G401.6 (cell line): ENCODE measurements at regions not wholly inside any gene's neighbourhood (a gene's known extent, or its start where the extent isn't known, plus 50 kb on each side); places are given as distances from the start of the nearest gene placed in this dataset.
A peak's percentile ranks its signal among the peaks of the same experiment; 100 is the strongest.

ENCODE experiments used
- FAIRE-seq: peaks from 2 replicates; lab custom pipeline; 2012; peaks lifted over from hg19 to GRCh38; lab: Jason Lieb, UNC

- no peak for FAIRE-seq
These were observed 203.7 kb upstream of the ARX start for GRCh38 chrX:25219480-25219879.

GRCh38 chrX:25213611-25214010 is 197.8 kb upstream of the ARX start:
- FAIRE-seq = no peak

GRCh38 chrX:25207803-25208475 is 192.2 kb upstream of the ARX start:
- no peak for FAIRE-seq

GRCh38 chrX:25206778-25207177 is 191.0 kb upstream of the ARX start:
- no peak for FAIRE-seq

- FAIRE-seq = no peak
These were observed 188.4 kb upstream of the ARX start for GRCh38 chrX:25204182-25204581.

GRCh38 chrX:25202827-25203226 is 187.1 kb upstream of the ARX start:
- no peak for FAIRE-seq

GRCh38 chrX:25198891-25199290 is 183.1 kb upstream of the ARX start:
- FAIRE-seq = no peak

- FAIRE-seq = no peak
These were observed 182.5 kb upstream of the ARX start for GRCh38 chrX:25198253-25198652.

- no peak for FAIRE-seq
These were observed 180.5 kb upstream of the ARX start for GRCh38 chrX:25196221-25196620.

- no peak for FAIRE-seq
These were observed 175.6 kb upstream of the ARX start for GRCh38 chrX:25191403-25191802.

GRCh38 chrX:25181775-25182174 is 166.0 kb upstream of the ARX start:
- no peak for FAIRE-seq

- no peak for FAIRE-seq
These were observed 164.5 kb upstream of the ARX start for GRCh38 chrX:25180242-25180641.

GRCh38 chrX:25178555-25178954 is 162.8 kb upstream of the ARX start:
- FAIRE-seq = no peak

- FAIRE-seq = no peak
These were observed 160.0 kb upstream of the ARX start for GRCh38 chrX:25175743-25176142.

GRCh38 chrX:25175171-25175570 is 159.4 kb upstream of the ARX start:
- no peak for FAIRE-seq

- FAIRE-seq = no peak
These were observed 150.8 kb upstream of the ARX start for GRCh38 chrX:25166546-25166945.

GRCh38 chrX:25166145-25166544 is 150.4 kb upstream of the ARX start:
- no peak for FAIRE-seq

- FAIRE-seq = no peak
These were observed 142.9 kb upstream of the ARX start for GRCh38 chrX:25158635-25159034.

GRCh38 chrX:25156832-25157231 is 141.1 kb upstream of the ARX start:
- no peak for FAIRE-seq

- no peak for FAIRE-seq
These were observed 140.6 kb upstream of the ARX start for GRCh38 chrX:25156323-25156722.

- no peak for FAIRE-seq
These were observed 138.4 kb upstream of the ARX start for GRCh38 chrX:25154168-25154567.

GRCh38 chrX:25151749-25152148 is 136.0 kb upstream of the ARX start:
- no peak for FAIRE-seq

- peak; percentile 19 for FAIRE-seq
These were observed 128.5 kb upstream of the ARX start for GRCh38 chrX:25144043-25144940.

- FAIRE-seq = no peak
These were observed 127.8 kb upstream of the ARX start for GRCh38 chrX:25143596-25143995.
